SK-N-SH (cell line): ENCODE measurements at regions not wholly inside any gene's neighbourhood (a gene's known extent, or its start where the extent isn't known, plus 50 kb on each side); places are given as distances from the start of the nearest gene placed in this dataset.

ENCODE experiments used
- CTCF ChIP-seq: fragments of 200-600 bp; sonication (generic); IDR thresholded peaks from 2 replicates; pipeline ENCODE4 v1.6.1; 2017; ENCODE audit warnings: antibody characterized with exemption, mild to moderate bottlenecking, moderate library complexity
- EZH2phosphoT487 ChIP-seq: fragments of 200-600 bp; sonication (generic); IDR thresholded peaks from 2 replicates; pipeline ENCODE4 v1.6.1; 2017; ENCODE audit warnings: low read depth, mixed run types, mild to moderate bottlenecking, antibody characterized with exemption, moderate library complexity, borderline replicate concordance
- JUND ChIP-seq: IDR thresholded peaks from 2 replicates; pipeline ENCODE4 v1.4.0; 2012
- MAX ChIP-seq: IDR thresholded peaks from 2 replicates; pipeline ENCODE4 v1.4.0; 2012; ENCODE audit warnings: low read depth
- RAD21 ChIP-seq: IDR thresholded peaks from 2 replicates; pipeline ENCODE4 v1.6.1; 2012; ENCODE audit warnings: mild to moderate bottlenecking, low read length
- REST ChIP-seq: IDR thresholded peaks from 2 replicates; pipeline ENCODE4 v1.6.1; 2012; ENCODE audit warnings: mild to moderate bottlenecking, low read depth, low read length, moderate library complexity
- SIN3A ChIP-seq: IDR thresholded peaks from 2 replicates; pipeline ENCODE4 v1.6.1; 2012; ENCODE audit warnings: low read depth, mild to moderate bottlenecking, low read length, moderate library complexity, borderline replicate concordance
- TAF1 ChIP-seq: IDR thresholded peaks from 2 replicates; pipeline ENCODE4 v1.6.1; 2012; ENCODE audit warnings: low read depth, mild to moderate bottlenecking, low read length, moderate library complexity, borderline replicate concordance
- YY1 ChIP-seq: IDR thresholded peaks from 2 replicates; pipeline ENCODE4 v1.4.0; 2012; ENCODE audit warnings: low read depth, mild to moderate bottlenecking

GRCh38 chr10:123509338-123509737, 156.8 kb upstream of the GPR26 start:
- TF ChIP-seq SIN3A: no peak
- no peak for TF ChIP-seq TAF1
- TF ChIP-seq REST: no peak
- TF ChIP-seq CTCF: no peak
- no peak for TF ChIP-seq EZH2phosphoT487
- no peak for TF ChIP-seq MAX
- TF ChIP-seq RAD21: no peak
- no peak for TF ChIP-seq YY1
- no peak for TF ChIP-seq JUND
